Head of caudate nucleus (tissue), 42 donors: ENCODE measurements at regions not wholly inside any gene's neighbourhood (a gene's known extent, or its start where the extent isn't known, plus 50 kb on each side); places are given as distances from the start of the nearest gene placed in this dataset.
"Not testable (repeated sequence)": the region's sequence is repeated elsewhere in the genome, so short reads cannot be mapped to it uniquely, and the experiment has no call there.

ENCODE experiments used
- DNase-seq, 42 donors: peaks; one replicate each; pipeline versions ENCODE4 v3.0.0 to v3.0.0-alpha.2; 2020 to 2021; ENCODE audit warnings: mixed read lengths in 7 of 42
- intact Hi-C: fragments of 100-400 bp; cut with DNase I; formaldehyde crosslinking; loops from one replicate; pipeline ENCODE4 v1.15.0; 2022

DNA sequence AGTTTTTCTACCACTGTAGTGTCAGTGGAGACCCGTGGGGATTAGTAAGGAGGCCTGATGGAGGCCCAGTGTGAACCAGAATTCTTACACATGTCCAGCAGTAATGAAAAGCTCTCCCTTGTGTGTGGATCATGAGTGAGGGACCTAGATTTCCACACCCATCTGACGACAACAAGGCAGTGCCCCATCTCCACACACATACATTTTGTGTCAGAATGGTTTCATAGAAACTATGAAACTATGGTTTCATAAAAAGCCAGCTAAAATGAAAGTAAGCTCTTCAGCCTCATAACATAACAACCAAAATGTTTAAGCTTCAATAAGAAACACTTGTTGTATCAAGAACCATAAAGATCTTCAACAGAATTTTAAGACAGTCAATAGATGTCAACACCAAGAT, 884.5 kb upstream of the ADGRL3 start:
- DNase-seq, result no peak
- intact Hi-C loops, result no loop called here

DNA sequence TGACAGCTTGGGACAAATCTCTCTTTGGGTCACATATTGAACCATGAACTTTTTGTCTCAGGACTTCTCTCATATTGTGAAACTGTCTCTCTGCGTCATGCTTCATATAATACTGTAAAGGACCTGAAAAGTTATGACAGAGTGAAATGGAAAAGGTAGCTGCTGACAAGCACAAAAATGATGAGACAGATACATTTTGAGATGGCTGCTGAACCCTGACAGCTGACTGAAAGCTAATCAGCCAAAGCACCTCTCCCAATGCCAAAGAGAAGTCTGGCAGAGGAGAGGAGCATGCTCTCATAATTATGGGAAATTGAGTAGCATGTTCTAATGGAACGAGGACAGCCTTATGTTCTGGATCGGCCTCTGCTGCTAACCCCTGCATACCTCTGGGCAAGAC, 873.4 kb upstream of the ADGRL3 start:
- no peak for DNase-seq
- intact Hi-C loops, result no loop called here

DNA sequence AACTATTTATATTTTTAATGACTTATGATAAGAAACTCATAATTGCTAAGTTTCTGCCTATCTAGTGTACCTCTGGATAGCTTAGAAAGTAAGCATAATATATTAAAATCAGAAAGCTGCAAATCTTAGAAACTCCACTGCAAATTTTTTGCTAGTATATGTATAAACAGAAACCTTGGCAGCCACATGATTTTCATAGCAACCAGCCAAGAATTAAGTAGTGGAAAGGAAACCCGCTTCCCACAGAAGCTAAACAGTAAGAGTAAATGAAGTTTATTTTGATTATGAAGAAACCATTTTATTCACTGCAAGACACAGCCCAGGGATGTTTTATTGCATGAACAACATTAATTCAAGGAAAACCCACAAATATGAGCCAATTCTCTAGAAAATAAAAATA, 872.5 kb upstream of the ADGRL3 start:
- no peak for DNase-seq
- intact Hi-C loops, result no loop called here

DNA sequence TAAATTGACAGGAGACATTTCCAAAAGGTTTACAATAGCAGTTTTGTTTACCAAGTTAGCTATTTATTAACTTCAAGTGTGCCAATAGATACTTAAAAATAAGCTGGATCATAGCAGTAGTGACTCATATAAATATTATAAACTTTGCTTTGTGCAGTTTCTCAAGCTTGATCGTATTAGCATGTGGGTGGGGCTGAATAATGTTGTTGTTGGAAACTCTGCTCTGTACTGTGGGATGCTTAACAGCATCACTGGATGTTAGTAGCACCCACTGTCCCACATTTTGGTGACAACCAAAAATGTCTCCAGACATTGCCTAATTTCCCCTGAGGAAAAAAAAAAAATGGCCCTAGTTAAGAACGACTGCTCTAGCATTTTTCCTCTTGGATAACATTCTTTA, 855.2 kb upstream of the ADGRL3 start:
- intact Hi-C loops, result no loop called here
- no peak for DNase-seq

DNA sequence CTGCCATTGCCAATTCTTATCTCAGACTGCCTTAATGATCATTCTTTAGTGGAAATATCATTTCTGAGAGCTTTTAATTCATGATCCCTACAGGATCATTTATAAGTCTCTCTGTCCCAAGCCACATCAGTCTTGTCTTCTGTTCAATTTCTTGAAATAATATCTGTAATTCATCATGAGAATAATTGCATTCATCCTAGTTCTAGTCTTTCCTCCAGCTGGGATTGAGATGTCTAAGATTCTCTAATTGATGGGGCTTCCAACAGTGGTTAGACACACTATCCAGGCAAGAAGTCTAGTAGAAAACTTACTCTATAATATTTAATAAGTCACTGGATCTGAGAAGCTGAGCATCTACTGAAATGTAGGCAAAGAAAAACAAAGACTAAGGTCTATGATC, 854.7 kb upstream of the ADGRL3 start:
- intact Hi-C loops, result no loop called here
- no peak for DNase-seq

DNA sequence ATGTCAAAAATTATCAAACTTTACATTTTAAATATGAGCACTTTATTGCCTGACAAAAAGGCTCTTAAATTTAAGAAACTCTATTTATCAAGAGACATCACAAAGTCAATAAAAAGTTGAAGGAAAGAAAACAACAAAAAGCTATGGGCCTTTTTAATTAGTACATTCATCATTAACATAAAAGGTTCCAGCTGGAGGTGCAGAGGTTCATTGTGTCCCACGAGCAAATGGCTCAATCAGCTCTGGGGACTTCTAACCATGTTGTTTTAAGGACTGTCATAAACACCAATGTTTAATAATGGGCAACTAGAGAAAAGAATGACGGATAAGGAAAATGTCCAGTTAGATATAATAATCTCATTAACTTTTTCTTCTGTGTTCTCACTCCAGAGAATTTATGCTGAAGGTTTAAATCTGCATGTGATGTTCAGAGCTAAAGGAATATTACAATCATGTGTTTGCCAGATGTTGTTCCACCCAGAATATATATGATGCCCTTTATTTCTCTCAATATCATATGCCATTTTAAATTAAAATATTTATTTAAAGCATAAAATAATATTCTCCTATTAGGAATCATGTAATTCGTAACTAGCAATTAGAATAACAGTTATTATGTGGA, 840.3 kb upstream of the ADGRL3 start:
- no peak for DNase-seq
- intact Hi-C loops, result no loop called here

DNA sequence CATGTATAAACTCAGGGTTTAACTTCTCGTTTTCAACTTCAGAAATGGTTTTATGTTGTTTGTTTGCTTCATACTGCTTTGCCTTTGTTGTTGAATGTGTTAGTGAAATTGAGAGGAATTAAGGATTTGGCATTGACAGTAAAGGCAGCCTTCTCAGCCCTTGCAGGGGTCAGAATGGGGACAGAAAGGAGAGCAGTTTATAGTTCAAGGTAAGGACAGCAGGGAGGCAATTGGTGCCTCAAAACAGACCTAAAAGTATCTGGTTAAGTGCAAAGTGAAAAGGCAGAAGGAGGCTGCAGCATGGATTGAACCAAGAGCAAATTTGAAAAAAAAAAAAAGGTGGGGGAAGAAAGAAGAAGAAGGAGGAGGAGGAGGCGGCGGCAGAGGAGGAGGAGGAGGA, 835.0 kb upstream of the ADGRL3 start:
- peak in 12 of 42 donors; percentile 0 to 39 (median 11) for DNase-seq
- intact Hi-C loops, result no loop called here

DNA sequence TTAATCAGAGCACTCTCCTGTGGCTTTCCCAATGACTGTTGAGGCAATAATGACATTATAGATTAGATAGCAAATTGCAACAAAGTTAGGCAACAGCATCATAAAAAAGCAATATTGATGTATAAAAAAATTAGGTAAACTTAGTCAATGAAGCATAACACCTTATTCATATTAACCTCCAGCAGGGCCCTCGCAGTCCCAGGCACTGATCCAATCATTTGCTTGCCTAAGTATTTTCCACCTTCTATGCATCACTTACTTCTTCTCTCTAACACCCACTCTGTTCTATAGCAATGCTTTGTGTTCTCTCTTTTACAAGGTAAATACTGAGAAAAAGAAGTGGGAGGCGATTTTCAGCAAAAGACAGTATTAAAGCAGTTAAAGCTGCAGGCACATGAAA, 833.5 kb upstream of the ADGRL3 start:
- peak in 23 of 42 donors; percentile 3 to 64 (median 28) for DNase-seq
- intact Hi-C loops, result no loop called here

DNA sequence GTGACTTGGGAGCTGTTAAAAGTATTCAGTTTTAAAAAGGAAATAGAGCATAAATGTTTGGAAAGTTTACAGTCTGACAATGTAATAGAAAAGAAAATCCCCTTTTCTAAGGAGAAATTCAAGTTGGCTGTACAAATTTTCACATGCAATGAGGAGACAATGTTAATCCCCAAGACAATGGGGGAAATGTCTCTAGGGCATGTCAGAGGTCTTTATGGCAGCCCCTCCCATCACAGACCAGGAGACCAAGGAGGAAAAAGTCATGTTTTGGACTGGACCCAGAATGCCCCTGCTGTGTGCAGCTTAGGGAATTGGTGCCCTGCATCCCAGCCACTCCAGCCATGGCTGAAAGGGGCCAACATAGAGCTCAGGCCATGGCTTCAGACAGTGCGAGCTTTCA, 831.1 kb upstream of the ADGRL3 start:
- intact Hi-C loops, result no loop called here

DNA sequence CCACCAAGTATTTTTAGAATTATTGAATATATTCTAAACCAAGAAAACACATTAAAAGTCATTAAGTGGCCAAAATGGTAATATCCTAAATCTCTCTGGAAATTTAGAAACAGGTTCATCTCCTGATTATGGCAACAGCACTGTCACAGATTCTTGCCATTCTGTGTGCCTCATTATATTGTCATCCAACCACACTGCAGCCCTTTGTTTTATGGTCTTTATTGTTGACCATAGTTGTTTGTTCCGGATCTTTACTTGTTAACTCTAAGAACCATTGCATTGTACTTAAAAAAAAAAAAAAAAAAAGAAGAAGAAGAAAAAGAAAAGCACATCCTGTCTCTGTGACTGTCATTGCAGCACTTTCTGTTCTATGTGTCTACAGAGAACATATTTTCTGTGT, 822.1 kb upstream of the ADGRL3 start:
- intact Hi-C loops, result no loop called here
- no peak for DNase-seq

More for the DNA sequence above, 831.1 kb upstream of the ADGRL3 start:
- DNase-seq, result no peak

DNA sequence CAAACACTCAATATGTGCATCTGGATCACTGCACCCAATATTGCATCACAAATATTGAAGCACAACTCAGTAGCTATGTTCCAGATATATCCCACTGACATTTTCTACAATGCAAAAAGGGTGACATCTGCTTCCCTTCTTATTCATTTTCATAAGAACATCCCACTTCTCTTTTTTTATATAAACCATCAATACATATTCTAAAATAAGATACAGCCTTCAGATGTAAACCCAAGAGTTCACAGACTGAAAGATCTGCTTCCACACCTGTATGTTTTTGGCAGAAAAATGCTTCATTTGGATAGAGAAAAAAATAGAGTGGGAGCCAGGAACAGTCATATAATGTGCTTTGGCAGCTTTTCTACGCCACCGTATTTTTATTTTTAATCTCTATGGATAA, 815.6 kb upstream of the ADGRL3 start:
- intact Hi-C loops, result no loop called here

DNA sequence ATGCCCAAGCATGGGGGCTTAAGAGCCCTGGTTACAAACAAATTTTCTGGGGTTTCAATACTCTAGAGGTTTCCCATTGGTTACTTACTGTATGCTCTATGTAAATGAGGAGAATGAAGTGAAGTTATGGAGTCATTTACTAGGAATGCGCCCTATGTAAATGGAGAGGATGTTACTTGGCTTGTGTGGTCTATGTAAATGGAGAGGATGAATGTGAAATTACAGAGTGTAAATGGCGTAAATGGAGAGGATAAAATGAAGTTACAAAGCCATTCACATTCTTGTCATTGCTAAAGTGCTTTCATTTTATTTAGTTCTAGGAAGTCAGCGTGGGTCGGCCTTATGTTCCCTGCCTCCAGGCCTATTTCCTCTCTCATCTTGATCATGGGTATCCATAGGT, 810.5 kb upstream of the ADGRL3 start:
- intact Hi-C loops, result no loop called here
- DNase-seq, result no peak

More for the DNA sequence above, 815.6 kb upstream of the ADGRL3 start:
- peak in 2 of 42 donors; percentile 10 for DNase-seq

DNA sequence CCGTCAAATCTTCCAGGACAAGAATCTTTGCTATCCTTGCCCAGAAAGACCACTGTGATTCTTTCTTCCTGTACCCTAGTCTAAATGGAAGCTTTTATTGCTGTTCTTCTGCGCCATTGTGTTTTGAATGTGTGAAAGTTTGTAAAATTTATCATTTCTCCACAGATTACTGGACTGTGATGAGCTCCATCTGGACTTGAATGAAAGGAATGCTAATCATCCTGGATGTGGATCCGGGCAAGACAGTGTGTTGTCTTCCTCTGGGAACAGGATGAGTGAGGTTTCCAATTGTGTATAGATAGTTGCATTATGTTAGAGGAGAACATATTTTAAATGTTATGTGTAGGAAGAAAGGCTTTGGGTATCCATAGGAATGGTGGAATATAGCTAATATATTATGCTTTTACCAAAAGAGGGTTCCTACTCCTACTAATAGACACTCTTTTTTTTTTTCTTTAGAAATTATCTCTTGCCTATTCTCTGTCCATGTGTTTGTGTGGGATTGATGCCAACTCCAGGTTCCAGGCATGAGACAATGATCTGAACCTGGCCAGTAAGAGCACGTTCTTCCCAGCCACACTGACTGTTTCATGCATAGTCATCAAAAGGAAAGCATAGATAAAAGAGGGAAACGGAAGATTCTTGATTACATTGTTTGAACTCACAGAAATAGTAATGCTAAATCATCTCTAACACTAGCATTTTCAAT, 803.6 kb upstream of the ADGRL3 start:
- no peak for DNase-seq
- intact Hi-C loops, result no loop called here

DNA sequence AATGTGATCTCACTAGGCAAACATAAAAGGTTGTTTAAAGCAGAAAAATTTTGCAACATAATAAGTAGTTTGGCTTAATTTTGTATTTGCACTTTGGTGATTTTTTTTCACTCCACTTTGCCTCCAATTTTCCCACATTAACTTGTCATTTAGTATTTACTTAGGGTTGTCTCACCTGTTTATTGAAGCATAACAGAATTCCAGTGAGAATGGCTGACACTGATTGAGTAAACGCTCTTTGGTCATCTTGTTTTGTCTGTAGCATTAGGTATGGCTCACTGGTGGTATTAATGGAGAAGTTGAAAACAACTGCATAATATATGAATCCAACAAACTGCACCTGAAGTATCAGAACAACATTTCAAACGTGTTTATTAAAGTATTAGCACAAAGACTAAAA, 799.5 kb upstream of the ADGRL3 start:
- intact Hi-C loops, result no loop called here

DNA sequence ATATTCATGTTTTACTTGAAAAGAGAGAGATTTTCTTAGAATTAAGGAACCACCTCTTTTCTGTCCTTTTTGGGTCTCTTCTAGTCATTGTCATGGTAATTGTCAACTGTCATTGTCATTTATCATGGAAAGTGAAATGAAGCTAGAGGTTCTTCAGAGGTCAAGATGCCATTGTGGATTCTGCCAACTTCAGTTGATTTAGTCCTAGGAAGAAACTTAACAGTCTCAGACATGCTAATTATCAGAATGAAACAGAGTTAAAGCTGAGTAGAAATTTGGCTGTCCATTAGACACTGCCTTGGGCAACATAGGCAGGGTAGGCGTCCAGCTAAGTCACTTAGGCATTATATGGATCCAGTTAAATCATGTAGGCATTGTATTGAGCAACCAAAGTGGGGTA, 796.1 kb upstream of the ADGRL3 start:
- no peak for DNase-seq
- intact Hi-C loops, result no loop called here

More for the DNA sequence above, 799.5 kb upstream of the ADGRL3 start:
- no peak for DNase-seq

DNA sequence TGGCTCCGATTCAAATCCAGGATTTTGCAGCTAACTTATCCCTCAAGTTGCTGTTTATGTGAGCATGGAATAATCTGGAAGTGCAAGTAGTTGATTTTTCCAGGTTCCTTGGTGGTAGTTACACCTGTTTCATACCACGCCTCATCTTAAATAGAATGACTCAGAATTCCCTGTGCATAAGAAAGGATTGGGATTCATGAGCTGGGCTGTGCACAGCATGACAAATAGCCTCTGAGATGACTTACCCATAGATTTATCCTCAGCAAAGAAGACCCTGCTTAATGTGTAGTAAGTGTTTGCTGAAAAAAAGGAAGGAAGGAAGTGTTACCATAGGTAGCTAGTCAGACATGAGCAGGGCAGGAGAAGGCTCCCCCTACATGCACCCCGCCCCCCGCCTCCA, 777.7 kb upstream of the ADGRL3 start:
- intact Hi-C loops, result no loop called here

DNA sequence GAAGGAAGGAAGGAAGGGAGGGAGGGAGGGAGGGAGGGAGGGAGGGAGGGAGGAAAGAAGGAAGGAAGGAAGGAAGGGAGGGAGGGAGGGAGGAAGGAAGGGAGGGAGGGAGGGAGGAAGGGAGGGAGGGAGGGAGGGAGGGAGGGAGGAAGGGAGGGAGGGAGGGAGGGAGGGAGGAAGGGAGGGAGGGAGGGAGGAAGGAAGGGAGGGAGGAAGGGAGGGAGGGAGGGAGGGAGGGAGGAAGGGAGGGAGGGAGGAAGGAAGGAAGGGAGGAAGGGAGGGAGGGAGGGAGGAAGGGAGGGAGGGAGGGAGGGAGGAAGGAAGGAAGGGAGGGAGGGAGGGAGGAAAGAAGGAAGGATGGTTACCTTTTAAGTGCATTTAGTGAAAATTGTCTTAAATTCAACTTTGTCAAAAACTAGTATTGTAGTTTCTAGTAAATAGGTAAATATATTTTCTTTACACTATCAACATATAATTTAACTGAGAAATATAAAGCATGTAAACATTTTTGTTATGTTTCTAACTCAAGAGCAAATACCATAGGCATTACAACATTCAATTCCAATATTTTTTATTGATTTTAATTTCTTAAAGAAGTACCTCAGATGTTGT, 776.4 kb upstream of the ADGRL3 start:
- DNase-seq, intact Hi-C loops: not testable (repeated sequence)

More for the DNA sequence above, 777.7 kb upstream of the ADGRL3 start:
- DNase-seq, result no peak

DNA sequence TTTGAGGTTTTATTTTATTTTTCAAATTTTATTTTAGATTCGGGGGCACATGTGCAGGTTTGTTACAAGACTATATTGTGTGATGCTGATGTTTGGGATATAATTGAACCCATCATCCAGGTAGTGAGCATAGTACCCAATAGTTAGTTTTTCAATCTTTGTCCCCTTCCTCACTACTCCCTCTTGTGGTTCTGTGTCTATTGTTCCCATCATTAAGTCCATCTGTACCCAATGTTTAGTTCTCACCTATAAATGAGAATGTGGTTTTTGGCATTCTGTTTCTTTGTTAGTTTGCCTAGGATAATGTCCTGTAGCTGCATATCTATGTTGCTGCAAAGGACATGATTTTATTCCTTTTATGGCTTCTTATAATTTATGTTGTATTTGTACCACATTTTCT, 767.2 kb upstream of the ADGRL3 start:
- DNase-seq, result no peak

DNA sequence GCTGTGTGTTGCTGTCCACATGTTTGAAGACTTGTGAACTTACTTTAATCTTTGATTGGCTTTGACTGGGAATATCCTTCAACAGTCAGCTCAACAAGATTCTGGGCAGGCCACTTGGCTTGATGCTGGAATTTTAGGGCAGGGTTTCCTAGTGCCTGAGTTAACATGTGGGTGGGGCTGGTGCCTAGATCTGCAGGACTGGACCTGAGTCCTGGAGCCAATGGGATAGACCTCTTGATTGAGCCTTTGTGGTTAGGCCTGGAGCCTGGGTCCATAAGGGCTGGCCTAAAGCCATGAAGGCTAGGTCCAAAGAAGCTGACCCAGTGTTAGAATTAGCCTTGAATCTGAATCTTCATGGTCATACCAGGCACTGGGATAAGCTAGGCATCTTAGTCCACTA, 757.1 kb upstream of the ADGRL3 start:
- no peak for DNase-seq
- intact Hi-C loops, result no loop called here

More for the DNA sequence above, 767.2 kb upstream of the ADGRL3 start:
- intact Hi-C loops, result no loop called here

DNA sequence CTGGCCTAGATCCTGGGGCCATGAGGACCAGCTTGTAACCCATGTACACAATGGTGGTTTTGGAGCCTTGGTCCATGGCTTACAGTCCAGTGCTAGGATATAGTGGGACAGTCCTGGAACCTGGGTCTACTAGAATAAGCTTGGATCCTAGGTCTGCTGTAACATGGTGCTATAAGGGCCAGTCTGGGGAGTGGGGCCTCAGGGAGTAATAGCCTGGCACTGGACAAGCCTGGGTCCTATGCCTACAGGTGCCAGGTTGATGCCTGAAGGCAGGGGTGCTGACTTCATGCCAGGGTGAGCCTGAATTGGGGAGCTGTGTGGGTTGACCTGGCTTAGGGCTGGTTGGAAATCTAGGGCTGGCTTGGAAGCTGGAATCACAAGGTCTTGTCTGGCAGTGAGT, 756.3 kb upstream of the ADGRL3 start:
- DNase-seq, result no peak
- intact Hi-C loops, result no loop called here

DNA sequence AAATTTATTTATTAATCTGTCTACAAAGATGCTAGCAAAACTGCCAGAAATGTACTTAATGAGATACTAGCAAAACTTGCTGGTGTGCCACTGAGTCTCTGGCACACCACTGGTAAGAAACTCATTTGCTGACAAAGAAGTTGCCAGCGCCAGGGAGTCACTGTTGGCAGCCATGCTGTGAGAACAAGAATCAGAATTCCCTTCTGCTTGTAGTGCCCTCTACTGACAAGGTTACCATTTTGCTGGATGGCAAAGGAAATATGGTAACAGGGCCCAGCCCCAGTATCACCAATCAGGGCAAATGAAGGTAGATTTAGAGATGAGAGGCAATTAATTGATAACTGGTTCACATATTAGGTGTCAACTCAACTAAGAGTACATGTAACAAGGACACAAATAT, 750.1 kb upstream of the ADGRL3 start:
- intact Hi-C loops, result no loop called here
- no peak for DNase-seq
